ENCODE measurements at regions not wholly inside any gene's neighbourhood (a gene's known extent, or its start where the extent isn't known, plus 50 kb on each side); places are given as distances from the start of the nearest gene placed in this dataset.

- TF ChIP-seq EZH2phosphoT487 (IDR thresholded peaks at IDR 0.05; ENCODE audit: borderline replicate concordance) (no peak), CTCF (conservative IDR thresholded peaks at IDR 0.05; ENCODE audit: low read length) (no peak)
These were observed 356.0 kb downstream of the S1PR1 start for GRCh38 chr1:101592845-101593244.

Measured in Loucy (cell line).